Thyroid gland (tissue), 4 donors: ENCODE measurements at regions not wholly inside any gene's neighbourhood (a gene's known extent, or its start where the extent isn't known, plus 50 kb on each side); places are given as distances from the start of the nearest gene placed in this dataset.

Source experiments
- DNase-seq, 2 donors: peaks; one replicate each; pipeline ENCODE4 v3.0.0-alpha.2; 2019
- H3K27ac ChIP-seq, 3 donors: fragments of 200-600 bp; sonication (generic); 1 replicate in 2 of 3; 2 replicates in 1 of 3; pipeline ENCODE4 v1.5.1; 2016 to 2019; ENCODE audit warnings: mild to moderate bottlenecking in 1 of 3, moderate library complexity in 1 of 3
- H3K27me3 ChIP-seq: fragments of 200-600 bp; sonication (generic); one replicate; pipeline ENCODE4 v1.5.1; 2019
- H3K36me3 ChIP-seq, 2 donors: fragments of 200-600 bp; sonication (generic); one replicate each; pipeline ENCODE4 v1.5.1; 2016 to 2019
- H3K4me1 ChIP-seq, 2 donors: fragments of 200-600 bp; sonication (generic); one replicate each; pipeline ENCODE4 v1.5.1; 2017 to 2019
- H3K4me3 ChIP-seq, 3 donors: fragments of 200-600 bp; sonication (generic); replicated peaks in 1 of 3; 1 replicate in 2 of 3; 2 replicates in 1 of 3; pipeline ENCODE4 v1.5.1; 2016; ENCODE audit warnings: mild to moderate bottlenecking in 1 of 3
- H3K9me3 ChIP-seq: fragments of 200-600 bp; sonication (generic); one replicate; pipeline ENCODE4 v1.5.1; 2017
- CTCF ChIP-seq, 6 experiments: fragments of 200-600 bp in 3 of 6; fragments of 450-650 bp in 3 of 6; sonication (generic) in 3 of 6; IDR thresholded peaks; one replicate each; pipeline ENCODE4 v1.5.1; 2016 to 2019; ENCODE audit warnings: antibody characterized with exemption in 6 of 6, mild to moderate bottlenecking in 2 of 6, inconsistent platforms in 1 of 6, moderate library complexity in 1 of 6
- POLR2A ChIP-seq, 2 donors: fragments of 450-650 bp; IDR thresholded peaks; one replicate each; pipeline ENCODE4 v1.6.1; 2017; ENCODE audit warnings: antibody characterized with exemption in 2 of 2, mild to moderate bottlenecking in 2 of 2, moderate library complexity in 1 of 2
- WGBS, 2 donors: methylation state at CpG; one replicate each; pipeline ENCODE4 v1.1.5; 2017; 5-methylcytosine and 5-hydroxymethylcytosine counted together
- intact Hi-C: fragments of 100-400 bp; cut with DNase I; formaldehyde crosslinking; loops from one replicate; pipeline ENCODE4 v1.15.1; 2023

GRCh38 chr12:70044167-70044566 lies 199.1 kb upstream of the CNOT2 start:
- H3K4me1 ChIP-seq, result no peaks in the 10 kb centered on the region
- no peak for DNase-seq
- H3K27ac ChIP-seq, result no peak overlapping the region
- H3K27me3 ChIP-seq, result no peaks in the 10 kb centered on the region
- H3K4me3 ChIP-seq, result no peak overlapping the region
- no peaks in the 10 kb centered on the region for H3K36me3 ChIP-seq
- intact Hi-C loops, result no loop called here
- no peaks in the 10 kb centered on the region for H3K9me3 ChIP-seq
- WGBS, 2 donors, result 78 to 90% methylated on average over 2 of the region's 2 CpGs
- no peak for TF ChIP-seq CTCF (IDR thresholded peaks at IDR 0.05)
- TF ChIP-seq POLR2A (IDR thresholded peaks at IDR 0.05), result no peak

DNA sequence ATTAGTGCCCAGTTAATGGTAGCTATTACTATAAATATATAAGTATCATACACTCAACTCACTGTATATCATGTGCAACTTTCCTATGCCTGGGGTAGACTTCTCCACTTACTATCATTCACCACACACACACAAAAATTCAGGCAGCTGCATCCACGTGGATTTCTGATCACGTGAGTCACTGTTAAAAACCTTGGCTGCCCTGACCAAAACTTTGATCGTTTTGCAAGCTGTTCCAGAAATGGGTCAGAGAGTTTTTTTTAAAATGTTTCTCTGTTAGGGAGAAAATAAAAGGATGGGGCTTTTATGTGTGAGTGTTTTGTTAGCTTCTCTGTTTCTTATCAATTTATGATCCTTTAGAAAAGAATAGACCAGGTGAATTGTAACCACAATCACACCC lies 198.2 kb upstream of the CNOT2 start:
- no peak for DNase-seq
- no peak overlapping the region for H3K4me3 ChIP-seq
- no peaks in the 10 kb centered on the region for H3K4me1 ChIP-seq
- 61 to 70% methylated on average over 3 of the region's 3 CpGs for WGBS, 2 donors
- TF ChIP-seq CTCF (IDR thresholded peaks at IDR 0.05) (no peak), POLR2A (IDR thresholded peaks at IDR 0.05) (no peak)
- no peaks in the 10 kb centered on the region for H3K36me3 ChIP-seq
- intact Hi-C loops, result no loop called here
- H3K9me3 ChIP-seq, result no peaks in the 10 kb centered on the region
- H3K27ac ChIP-seq, result no peak overlapping the region
- no peaks in the 10 kb centered on the region for H3K27me3 ChIP-seq

- Histone ChIP-seq H3K4me3 (no peak overlapping the region), H3K4me1 (no peaks in the 10 kb centered on the region), H3K9me3 (no peaks in the 10 kb centered on the region), H3K27me3 (no peaks in the 10 kb centered on the region), H3K27ac (no peak overlapping the region), H3K36me3 (no peaks in the 10 kb centered on the region)
- no peak for TF ChIP-seq CTCF (IDR thresholded peaks at IDR 0.05)
- TF ChIP-seq POLR2A (IDR thresholded peaks at IDR 0.05), result no peak
- intact Hi-C loops, result no loop called here
- 71 to 72% methylated on average over 4 of the region's 4 CpGs for WGBS, 2 donors
- no peak for DNase-seq
These were observed 197.7 kb upstream of the CNOT2 start for GRCh38 chr12:70045514-70045913.

GRCh38 chr12:70048521-70049250 lies 194.5 kb upstream of the CNOT2 start:
- no peaks in the 10 kb centered on the region for H3K27me3 ChIP-seq
- H3K9me3 ChIP-seq, result no peaks in the 10 kb centered on the region
- intact Hi-C loops, result no loop called here
- no peak overlapping the region for H3K4me3 ChIP-seq
- TF ChIP-seq POLR2A (IDR thresholded peaks at IDR 0.05) (no peak), CTCF (IDR thresholded peaks at IDR 0.05) (no peak)
- WGBS, 2 donors, result 87 to 100% methylated on average over 1 of the region's 1 CpG
- no peaks in the 10 kb centered on the region for H3K36me3 ChIP-seq
- no peak for DNase-seq
- no peak overlapping the region for H3K27ac ChIP-seq
- H3K4me1 ChIP-seq, result no peaks in the 10 kb centered on the region

GRCh38 chr12:70049596-70050360 lies 193.5 kb upstream of the CNOT2 start:
- 74 to 82% methylated on average over 5 of the region's 5 CpGs for WGBS, 2 donors
- H3K27me3 ChIP-seq, result no peaks in the 10 kb centered on the region
- H3K36me3 ChIP-seq, result no peaks in the 10 kb centered on the region
- no peaks in the 10 kb centered on the region for H3K4me1 ChIP-seq
- no peaks in the 10 kb centered on the region for H3K9me3 ChIP-seq
- no peak for DNase-seq
- H3K27ac ChIP-seq, result no peak overlapping the region
- intact Hi-C loops, result no loop called here
- TF ChIP-seq POLR2A (IDR thresholded peaks at IDR 0.05) (no peak), CTCF (IDR thresholded peaks at IDR 0.05) (no peak)
- H3K4me3 ChIP-seq, result no peak overlapping the region
